Skeletal muscle tissue (tissue), 3 donors: ENCODE measurements at regions not wholly inside any gene's neighbourhood (a gene's known extent, or its start where the extent isn't known, plus 50 kb on each side); places are given as distances from the start of the nearest gene placed in this dataset.
A peak's percentile ranks its signal among the peaks of the same experiment; 100 is the strongest.
"Not testable (repeated sequence)": the region's sequence is repeated elsewhere in the genome, so short reads cannot be mapped to it uniquely, and the experiment has no call there.

Experiments used
- H3K27ac ChIP-seq: one replicate; pipeline ENCODE4 v1.7.0; 2013; ENCODE audit warnings: mild to moderate bottlenecking, low read depth, low read length, inconsistent platforms
- H3K27me3 ChIP-seq, 3 donors: one replicate each; pipeline ENCODE4 v1.7.0; 2013; ENCODE audit warnings: low read length in 3 of 3; ENCODE audit not compliant: control insufficient read depth in 3 of 3, insufficient read depth in 3 of 3
- H3K36me3 ChIP-seq, 3 donors: one replicate each; pipeline ENCODE4 v1.7.0; 2013; ENCODE audit warnings: low read length in 3 of 3; ENCODE audit not compliant: control insufficient read depth in 3 of 3, insufficient read depth in 3 of 3
- H3K4me1 ChIP-seq, 3 donors: one replicate each; pipeline ENCODE4 v1.7.0; 2013; ENCODE audit warnings: low read length in 3 of 3, mild to moderate bottlenecking in 3 of 3; ENCODE audit not compliant: control insufficient read depth in 3 of 3, insufficient read depth in 3 of 3
- H3K4me3 ChIP-seq, 3 donors: one replicate each; pipeline ENCODE4 v1.7.0; 2013; ENCODE audit warnings: low read length in 3 of 3
- H3K9ac ChIP-seq, 3 donors: one replicate each; pipeline ENCODE4 v1.7.0; 2013; ENCODE audit warnings: low read length in 3 of 3, mild to moderate bottlenecking in 3 of 3, moderate library complexity in 2 of 3, low read depth in 1 of 3
- H3K9me3 ChIP-seq, 3 donors: one replicate each; pipeline ENCODE4 v1.7.0; 2013; ENCODE audit warnings: low read length in 3 of 3; ENCODE audit not compliant: control insufficient read depth in 3 of 3
- donor health status: Osteomylitis.

DNA sequence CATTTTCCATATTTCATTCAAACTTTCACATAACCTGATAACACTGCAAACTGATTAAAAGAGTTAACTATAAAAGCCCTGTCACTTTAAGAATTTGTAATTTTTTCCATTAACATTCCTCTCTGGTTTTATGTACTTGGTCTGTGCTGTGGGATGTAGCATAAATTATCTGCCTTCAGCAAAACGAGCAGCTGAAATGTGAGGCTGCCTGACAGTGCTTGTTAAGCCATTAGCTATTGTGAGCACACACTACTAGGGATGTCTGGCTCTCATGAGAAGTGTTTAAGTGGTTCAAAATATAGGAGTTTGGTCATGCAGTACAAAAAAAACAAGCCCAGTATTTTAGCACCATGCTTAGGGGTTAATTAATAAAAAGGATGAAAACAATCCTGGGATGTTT, 63.0 kb downstream of the HOXA1 start:
- Histone ChIP-seq H3K4me3 (no peak overlapping the region), H3K4me1 (peaks cover 8 to 12% (median 8%) of the 10 kb centered on the region in 3 donors), H3K27ac (no peak overlapping the region), H3K9me3 (no peaks in the 10 kb centered on the region), H3K27me3 (no peaks in the 10 kb centered on the region), H3K9ac (no peak overlapping the region), H3K36me3 (no peaks in the 10 kb centered on the region)

DNA sequence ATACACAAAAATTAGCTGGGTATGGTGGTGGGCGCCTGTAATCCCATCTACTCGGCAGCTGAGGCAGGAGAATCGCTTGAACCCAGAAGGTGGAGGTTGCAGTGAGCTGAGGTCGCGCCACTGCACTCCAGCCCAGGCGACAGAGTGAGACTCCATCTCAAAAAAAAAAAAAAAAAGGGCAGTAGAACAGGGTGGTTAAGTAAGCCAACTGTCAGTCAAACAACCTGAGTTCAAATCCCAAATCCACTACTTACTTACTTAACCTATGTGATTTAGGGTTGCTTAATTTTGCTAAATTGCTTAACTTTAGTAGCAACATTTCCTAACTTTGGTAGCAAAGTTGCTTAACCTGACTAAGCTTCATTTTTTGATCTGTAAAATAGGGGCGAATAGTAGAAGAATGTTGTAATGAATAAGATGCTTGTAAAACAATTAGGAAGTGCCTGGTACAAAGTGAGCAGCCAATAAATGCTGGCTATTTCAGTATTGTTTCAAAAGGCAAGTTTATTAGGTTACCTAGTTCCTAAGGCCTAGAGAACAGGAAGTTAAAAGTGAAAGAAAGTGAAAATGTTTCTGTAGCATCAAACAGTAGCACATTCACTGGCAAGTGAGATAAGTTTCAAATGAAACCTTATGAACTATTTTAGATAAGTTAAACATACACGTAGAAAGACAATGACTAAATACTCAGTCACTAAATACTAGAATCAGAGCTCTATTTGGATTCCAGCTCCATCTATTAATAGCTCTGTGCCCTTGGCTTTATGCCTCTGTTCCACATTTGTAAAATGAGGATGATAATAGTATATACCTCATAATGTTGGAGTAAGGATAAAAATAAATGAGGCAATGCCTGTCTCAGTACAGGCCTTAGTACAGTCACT, 64.3 kb downstream of the HOXA1 start:
- Histone ChIP-seq H3K9ac (peak overlapping the region in 2 of 3 donors; percentile 11 to 57), H3K27ac (peak overlapping the region; percentile 68), H3K27me3 (no peaks in the 10 kb centered on the region), H3K9me3 (no peaks in the 10 kb centered on the region), H3K4me1 (peaks cover 8 to 12% (median 8%) of the 10 kb centered on the region in 3 donors), H3K36me3 (no peaks in the 10 kb centered on the region), H3K4me3 (peak overlapping the region in 1 of 3 donors; percentile 12)

- peak overlapping the region; percentile 68 for H3K27ac ChIP-seq
- no peaks in the 10 kb centered on the region for H3K36me3 ChIP-seq
- no peak overlapping the region for H3K4me3 ChIP-seq
- no peaks in the 10 kb centered on the region for H3K9me3 ChIP-seq
- H3K9ac ChIP-seq = no peak overlapping the region
- H3K4me1 ChIP-seq = peaks cover 8 to 12% (median 8%) of the 10 kb centered on the region in 3 donors
- H3K27me3 ChIP-seq = no peaks in the 10 kb centered on the region
Observed at GRCh38 chr7:27030393-27031050, 65.3 kb downstream of the HOXA1 start.

DNA sequence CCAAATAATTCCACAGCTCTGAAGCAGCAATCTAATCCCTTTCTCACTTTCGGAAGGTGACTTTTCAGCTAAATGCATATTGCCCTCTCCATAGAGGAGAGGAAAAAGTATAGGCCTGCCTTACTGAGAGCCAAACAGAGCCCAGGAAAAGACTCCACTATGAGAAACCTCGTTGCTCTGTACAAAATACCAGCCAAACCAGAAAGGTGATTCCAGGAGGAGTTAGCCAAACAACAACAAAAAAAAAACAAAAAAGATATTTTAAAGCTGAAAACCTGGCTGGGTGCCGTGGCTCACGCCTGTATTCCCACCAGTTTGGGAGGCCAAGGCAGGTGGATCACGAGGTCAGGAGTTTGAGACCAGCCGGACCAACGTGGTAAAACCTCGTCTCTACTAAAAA, 70.5 kb downstream of the HOXA1 start:
- no peaks in the 10 kb centered on the region for H3K36me3 ChIP-seq
- no peaks in the 10 kb centered on the region for H3K27me3 ChIP-seq
- H3K4me3 ChIP-seq = no peak overlapping the region
- H3K4me1 ChIP-seq = no peaks in the 10 kb centered on the region
- no peaks in the 10 kb centered on the region for H3K9me3 ChIP-seq
- H3K27ac ChIP-seq = no peak overlapping the region
- H3K9ac ChIP-seq = no peak overlapping the region

- Histone ChIP-seq H3K4me1 (no peaks in the 10 kb centered on the region), H3K9ac (no peak overlapping the region), H3K36me3 (no peaks in the 10 kb centered on the region), H3K4me3 (no peak overlapping the region), H3K9me3 (peaks cover 0 to 3% (median 3%) of the 10 kb centered on the region in 3 donors), H3K27ac (no peak overlapping the region), H3K27me3 (no peaks in the 10 kb centered on the region)
Observed at GRCh38 chr7:27010068-27010467, 85.7 kb downstream of the HOXA1 start.

DNA sequence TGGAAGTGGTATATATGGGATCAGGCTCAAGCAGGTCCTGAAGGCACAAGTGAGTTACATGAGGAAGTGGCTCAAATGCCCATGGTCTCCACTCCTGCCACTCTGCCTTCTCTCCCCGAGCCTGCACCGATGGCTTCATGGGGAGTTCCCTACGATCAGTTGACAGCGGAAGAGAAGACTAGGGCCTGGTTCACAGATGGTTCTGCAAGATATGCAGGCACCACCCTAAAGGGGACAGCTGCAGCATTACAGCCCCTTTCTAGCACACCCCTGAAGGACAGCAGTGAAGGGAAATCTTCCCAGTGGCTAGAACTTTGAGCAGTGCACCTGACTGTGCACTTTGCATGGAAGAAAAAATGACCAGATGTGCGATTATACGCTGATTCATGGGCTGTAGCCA, 95.3 kb downstream of the HOXA1 start:
- Histone ChIP-seq H3K27me3 (no peaks in the 10 kb centered on the region), H3K27ac (no peak overlapping the region), H3K36me3 (no peaks in the 10 kb centered on the region), H3K4me3 (no peak overlapping the region), H3K9ac (no peak overlapping the region), H3K4me1 (no peaks in the 10 kb centered on the region), H3K9me3 (no peaks in the 10 kb centered on the region)

DNA sequence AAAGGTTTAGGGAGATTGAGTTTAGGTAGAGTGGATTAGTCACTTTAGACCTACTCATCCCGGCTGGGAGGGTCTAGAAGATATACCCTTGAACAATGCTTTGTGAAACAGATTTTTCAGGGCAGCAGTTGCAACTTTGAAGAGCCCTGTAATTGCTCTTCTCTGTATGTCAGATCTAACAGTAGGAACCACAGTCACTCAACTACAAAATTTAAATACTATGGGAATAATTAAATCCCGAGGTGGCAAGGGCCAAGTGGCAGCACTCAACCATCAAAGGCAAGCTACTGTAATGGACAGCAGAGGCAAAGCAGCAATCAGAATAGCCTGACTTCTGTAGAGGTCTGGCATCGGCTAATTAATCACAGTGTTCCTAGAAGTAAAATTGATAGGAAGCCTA, 97.5 kb downstream of the HOXA1 start:
- H3K4me1 ChIP-seq, H3K27me3 ChIP-seq, H3K9ac ChIP-seq, H3K27ac ChIP-seq, H3K4me3 ChIP-seq, H3K36me3 ChIP-seq, H3K9me3 ChIP-seq: not testable (repeated sequence)

GRCh38 chr7:26995666-26996065, 100.1 kb downstream of the HOXA1 start:
- Histone ChIP-seq H3K4me1 (no peaks in the 10 kb centered on the region), H3K9ac (no peak overlapping the region), H3K27ac (no peak overlapping the region), H3K9me3 (no peaks in the 10 kb centered on the region), H3K4me3 (no peak overlapping the region), H3K36me3 (no peaks in the 10 kb centered on the region), H3K27me3 (no peaks in the 10 kb centered on the region)

GRCh38 chr7:26993816-26994810, 101.7 kb downstream of the HOXA1 start:
- Histone ChIP-seq H3K36me3 (no peaks in the 10 kb centered on the region), H3K4me1 (no peaks in the 10 kb centered on the region), H3K27me3 (no peaks in the 10 kb centered on the region), H3K9me3 (no peaks in the 10 kb centered on the region), H3K27ac (no peak overlapping the region), H3K9ac (no peak overlapping the region), H3K4me3 (no peak overlapping the region)
